ENCODE measurements at regions not wholly inside any gene's neighbourhood (a gene's known extent, or its start where the extent isn't known, plus 50 kb on each side); places are given as distances from the start of the nearest gene placed in this dataset.

DNA sequence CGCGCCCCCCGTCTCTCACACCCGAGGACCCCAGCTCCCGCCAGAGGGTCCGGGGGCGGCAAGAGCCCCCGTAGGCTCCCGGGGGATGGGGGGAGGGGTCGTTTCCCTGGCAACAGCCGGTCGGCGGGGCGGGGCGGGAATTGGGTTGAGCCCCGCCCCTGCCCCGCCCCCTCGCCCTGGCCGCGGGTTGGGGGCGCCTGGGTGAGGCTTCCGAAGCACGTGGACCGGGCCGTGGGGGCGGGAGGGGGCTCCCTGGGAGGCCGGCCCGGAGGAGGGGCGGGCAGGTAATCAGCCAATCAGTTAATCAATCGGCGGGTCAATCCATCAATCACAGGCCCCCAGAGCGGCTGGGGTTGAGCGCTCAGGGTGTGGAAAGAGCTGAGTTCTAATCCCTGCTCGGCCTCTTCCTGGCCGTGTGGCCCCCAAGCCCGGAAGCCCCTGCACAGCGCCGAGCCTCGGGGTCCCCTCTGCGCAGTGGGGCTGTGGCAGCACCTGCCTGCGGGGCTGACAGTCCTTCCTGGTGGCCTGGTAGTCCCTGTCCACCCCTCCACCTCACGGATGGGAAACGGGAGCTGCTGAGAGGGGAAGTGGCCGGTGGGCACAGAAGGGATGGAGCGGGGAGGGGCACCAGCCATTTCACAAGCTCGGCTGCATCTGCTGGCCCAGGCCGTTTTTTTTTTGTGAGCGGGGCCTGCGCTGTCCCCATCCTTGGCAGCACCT is 174.2 kb upstream of the IER5L start:
- DNase-seq = no peak

- no peak for DNase-seq
Observed at GRCh38 chr9:129351642-129352145, 173.6 kb upstream of the IER5L start.

DNA sequence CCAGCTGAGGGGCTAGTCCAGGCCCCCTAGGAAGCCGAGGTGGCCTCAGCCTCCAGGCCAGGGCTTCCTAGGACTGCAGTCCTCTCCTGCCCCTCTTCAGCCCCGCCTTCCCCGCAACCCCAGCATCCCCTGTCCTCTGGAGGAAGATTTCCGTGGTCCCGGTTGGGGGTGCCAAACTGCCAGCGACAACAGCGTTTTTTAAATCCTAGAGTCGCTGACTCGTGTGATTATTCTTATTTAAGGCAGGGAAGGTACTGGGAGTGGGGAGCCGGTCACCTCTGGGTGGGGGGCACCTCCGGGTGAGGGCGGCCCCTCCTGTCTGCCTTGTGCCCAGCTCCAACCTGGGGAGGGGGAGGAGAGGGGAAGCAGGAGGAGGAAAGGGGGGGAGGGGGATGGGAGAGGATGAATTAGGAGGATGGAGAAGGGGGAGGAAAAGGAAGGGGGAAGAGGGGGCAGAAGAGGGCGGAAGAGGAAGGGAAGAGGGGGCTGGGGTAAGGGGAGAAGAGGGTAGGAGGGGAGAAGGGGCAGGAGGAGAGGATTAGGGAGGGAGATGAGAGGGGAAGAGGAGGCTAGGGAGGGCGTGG is 173.1 kb upstream of the IER5L start:
- no peak for DNase-seq

DNA sequence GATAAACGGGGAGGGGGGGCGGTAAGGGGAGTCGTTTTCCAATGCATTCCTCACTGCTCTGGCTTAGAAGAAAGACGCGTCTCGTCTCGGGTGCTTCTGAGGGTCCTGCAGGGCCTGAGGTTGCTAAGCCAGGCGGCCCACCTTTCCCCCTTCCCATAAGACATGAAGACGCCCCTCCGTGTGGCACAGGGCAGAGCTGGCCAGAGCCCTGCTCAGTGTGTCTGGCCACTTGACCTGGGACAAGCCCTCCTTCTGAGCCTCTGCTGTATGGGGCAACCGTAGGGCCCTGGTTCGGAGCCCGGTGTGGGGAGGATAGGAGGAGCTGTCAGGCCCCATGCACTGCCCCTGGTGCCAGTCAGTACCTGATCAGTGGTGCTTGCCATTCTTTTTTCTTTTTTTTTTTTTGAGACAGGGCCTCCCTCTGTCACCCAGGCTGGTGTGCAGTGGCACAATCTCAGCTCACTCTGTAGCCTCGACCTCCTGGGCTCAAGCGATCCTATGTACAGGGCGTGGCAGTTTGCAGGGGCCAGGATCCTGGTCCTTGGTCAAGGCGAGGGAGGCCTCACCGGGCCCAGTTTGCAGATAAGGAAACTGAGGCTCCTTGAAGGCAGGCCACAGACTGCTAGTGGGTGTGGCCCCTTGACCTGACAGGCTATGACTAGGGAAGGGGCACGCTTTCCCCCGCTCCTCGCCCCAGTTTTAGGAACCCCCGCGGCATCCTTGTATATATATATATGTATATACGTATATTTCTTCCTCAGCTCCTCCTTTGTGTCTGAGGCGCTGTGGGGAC is 172.3 kb upstream of the IER5L start:
- DNase-seq = no peak

DNA sequence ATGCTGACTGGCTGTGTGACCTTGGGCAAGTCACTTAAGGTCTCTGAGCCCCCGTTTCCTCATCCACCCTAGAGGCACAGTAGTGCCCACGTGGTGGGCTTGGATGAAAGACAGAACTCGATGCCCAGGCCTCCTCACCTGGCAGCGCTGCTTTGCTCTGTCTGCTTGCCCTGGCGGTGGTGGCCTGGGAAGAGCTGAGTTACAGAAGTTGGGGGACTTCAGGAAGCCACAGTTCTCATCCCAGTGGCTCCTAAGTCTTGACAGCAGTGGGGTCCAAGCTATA is 171.5 kb upstream of the IER5L start:
- no peak for DNase-seq

DNA sequence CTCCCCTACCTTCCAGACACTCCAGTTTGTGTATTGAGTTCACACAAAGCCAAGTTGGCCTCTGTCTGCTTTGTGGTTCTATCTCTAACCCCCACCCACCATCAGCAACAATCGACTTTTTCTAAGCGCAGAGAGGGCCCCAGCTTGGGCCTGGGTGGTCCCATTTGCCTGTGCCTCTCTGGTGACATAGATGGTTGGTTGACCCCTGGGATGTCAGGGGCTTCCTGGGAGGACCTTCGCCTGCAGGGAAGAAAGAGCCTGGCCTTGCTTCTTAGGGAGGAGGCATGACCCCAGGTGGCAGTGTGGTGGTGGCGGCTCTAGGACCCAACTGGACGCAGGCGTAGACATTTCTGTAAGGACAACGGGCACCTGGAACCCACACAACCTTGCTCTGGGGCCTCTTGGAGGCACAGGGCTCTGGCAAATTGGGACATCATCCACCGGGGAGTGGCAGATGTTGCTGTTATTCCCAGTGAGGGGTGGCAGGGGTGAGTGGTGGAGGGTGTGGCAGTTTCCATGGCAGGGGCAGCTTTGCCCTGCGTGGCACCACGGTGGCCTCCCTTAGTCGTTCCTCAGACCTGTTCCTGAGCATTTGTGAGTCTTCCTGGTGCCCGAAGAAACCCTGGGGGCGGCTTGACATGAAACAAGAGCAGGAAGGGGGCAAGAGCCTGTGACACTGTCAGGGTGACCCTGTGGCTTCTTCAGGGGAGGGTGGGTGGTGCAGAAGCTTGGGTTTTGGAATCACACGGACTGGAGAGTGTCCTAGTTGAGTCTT is 171.0 kb upstream of the IER5L start:
- no peak for DNase-seq

GRCh38 chr9:129347316-129348120 is 169.5 kb upstream of the IER5L start:
- DNase-seq = no peak

GRCh38 chr9:129346046-129346445 is 168.0 kb upstream of the IER5L start:
- no peak for DNase-seq

GRCh38 chr9:129344641-129345495 is 166.8 kb upstream of the IER5L start:
- DNase-seq = no peak

DNA sequence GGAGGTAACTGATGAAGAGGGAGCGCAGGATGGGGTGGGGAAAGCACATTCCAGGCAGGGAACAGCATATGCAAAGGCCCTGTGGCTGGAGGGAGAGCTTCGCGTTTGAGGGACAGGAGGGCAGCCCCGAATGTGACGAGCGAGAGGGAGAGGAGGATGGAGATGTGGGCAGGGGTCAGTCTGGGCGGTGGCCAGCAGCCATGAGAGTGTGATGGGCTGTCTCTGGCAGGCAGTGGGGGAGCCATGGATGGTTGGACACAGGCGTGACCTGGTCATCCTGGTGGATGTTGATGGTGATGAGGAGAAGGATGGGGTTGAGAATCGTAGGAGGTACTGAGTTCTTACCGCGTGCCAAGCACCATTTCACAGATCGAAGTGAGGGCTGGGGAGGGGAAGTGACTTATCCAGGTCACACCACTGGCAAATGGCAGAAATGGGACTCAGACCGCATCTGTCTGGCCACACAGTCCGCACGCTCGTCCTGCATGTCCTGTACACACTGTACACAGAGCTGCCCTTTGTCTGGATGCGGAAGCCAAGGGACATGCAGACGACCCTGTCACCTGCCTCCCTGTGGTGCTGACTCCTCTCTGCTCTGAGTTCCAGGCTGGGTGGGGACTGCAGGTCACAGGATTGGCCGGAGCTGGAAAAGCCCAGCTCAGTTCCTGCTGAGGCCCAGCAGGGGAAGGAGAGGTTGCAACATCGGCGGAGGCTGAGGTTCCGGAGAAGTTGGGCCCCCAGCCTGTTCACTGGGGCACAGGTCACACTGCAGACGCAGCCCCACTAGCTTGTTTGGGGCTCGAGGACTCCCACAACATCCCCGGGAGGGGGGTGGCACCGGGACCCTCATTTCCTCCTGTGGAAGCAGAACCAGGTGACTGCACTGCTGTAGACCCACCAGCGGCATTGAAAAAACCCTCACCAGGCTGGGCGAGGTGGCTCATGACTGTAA is 165.6 kb upstream of the IER5L start:
- DNase-seq = no peak

- no peak for DNase-seq
Observed at GRCh38 chr9:129342591-129343423, 164.7 kb upstream of the IER5L start.

- DNase-seq = no peak
Observed at GRCh38 chr9:129341987-129342348, 163.9 kb upstream of the IER5L start.

GRCh38 chr9:129341171-129341986 is 163.3 kb upstream of the IER5L start:
- no peak for DNase-seq

DNA sequence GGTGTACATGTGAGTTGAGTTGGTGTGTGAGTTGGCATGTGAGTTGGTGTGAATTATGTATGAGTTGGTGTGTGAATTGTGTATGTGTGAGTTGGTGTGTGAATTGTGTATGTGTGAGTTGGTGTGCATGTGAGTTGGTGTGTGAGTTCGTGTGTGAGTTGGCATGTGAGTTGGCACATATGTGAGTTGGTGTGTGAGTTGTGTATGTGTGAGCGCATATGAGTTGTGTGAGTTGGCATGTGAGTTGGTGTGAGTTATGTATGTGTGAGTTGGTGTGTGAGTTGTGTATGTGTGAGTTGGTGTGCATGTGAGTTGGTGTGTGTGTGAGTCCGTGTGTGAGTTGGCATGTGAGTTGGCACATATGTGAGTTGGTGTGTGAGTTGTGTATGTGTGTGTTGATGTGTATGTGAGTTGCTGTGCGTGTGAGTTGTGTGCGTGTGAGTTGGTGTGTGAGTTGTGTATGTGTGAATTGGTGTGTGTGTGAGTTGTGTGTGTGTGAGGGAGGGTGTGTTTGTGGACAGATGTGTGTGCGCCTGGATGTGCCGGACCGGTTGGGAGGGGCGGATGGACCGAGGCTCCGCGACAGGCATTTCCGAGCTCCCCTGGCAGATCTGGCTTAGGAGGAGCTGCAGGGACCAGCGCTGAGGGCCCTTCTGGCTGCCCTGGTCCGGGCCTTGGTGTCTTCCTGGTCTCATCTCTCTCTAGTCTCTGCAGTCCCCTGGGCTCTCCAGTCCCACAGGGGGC is 162.5 kb upstream of the IER5L start:
- DNase-seq = no peak

GRCh38 chr9:129339539-129340157 is 161.6 kb upstream of the IER5L start:
- no peak for DNase-seq

GRCh38 chr9:129338724-129339430 is 160.8 kb upstream of the IER5L start:
- DNase-seq = no peak
